Fibroblast of skin of back (primary cell): ENCODE measurements at regions not wholly inside any gene's neighbourhood (a gene's known extent, or its start where the extent isn't known, plus 50 kb on each side); places are given as distances from the start of the nearest gene placed in this dataset.

Source experiments
- DNase-seq: peaks from one replicate; pipeline ENCODE4 v3.0.0-alpha.2; 2013

GRCh38 chr20:60648556-60648955, 603.5 kb upstream of the CDH4 start:
- DNase-seq: no peak

DNA sequence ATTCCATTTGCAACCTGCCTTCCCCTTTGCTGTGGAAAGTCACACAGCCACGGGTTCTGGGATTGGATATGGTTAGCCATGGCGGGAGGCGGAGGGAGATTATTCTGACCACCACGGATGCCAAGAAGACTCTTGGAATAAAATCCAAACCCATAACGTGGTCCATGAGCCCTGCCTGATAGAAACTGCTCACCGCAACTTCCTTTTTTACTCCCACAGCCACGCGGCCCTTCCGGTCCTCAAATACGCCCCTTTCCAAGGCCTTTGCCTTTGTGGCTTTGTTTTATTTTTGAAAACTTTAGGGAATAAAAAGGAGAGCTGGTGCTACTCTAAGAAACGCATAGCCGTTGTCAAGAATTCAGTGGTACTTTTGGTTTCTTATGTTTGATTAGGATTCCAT, 602.5 kb upstream of the CDH4 start:
- no peak for DNase-seq

- no peak for DNase-seq
Measured at GRCh38 chr20:60650087-60650486, 602.0 kb upstream of the CDH4 start.

DNA sequence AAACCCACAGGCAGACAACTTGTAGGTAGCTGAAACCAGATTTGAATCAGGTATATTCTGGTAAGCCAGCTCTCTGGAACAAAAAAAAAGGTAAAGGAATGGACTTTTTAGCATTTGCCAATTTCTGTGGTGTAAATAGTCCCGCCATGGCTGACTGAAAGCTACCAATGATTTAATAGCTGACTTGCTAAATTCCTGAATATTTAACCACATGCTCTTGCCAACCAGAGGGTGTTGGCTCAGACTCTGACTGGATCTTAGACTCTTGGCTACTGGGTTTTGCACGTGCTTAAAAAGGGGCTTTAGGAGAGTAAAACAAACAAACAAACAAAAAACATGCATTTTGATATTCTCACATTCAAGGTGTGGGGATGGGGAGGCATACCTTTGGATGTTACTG, 600.0 kb upstream of the CDH4 start:
- no peak for DNase-seq

DNA sequence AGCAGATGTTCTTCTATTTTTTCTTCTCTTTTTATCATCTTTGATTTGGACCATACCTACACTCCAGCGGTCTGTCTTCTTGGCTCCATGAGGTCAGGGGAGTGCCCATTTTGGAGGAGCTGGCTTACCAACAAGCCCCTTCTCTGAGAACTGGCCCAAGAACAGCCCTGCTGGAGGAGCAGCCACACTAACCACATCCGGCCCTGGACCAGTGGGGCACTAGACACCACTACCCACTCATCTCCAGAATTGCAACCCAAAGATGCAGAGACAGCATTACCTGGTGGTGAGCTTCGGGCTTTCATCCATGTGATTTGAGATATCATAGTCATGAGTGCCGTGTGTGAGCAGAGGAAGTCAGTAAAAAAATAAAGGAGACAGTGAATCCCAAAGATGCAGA, 599.4 kb upstream of the CDH4 start:
- no peak for DNase-seq

- DNase-seq: no peak
Measured at GRCh38 chr20:60653111-60653845, 598.8 kb upstream of the CDH4 start.

DNA sequence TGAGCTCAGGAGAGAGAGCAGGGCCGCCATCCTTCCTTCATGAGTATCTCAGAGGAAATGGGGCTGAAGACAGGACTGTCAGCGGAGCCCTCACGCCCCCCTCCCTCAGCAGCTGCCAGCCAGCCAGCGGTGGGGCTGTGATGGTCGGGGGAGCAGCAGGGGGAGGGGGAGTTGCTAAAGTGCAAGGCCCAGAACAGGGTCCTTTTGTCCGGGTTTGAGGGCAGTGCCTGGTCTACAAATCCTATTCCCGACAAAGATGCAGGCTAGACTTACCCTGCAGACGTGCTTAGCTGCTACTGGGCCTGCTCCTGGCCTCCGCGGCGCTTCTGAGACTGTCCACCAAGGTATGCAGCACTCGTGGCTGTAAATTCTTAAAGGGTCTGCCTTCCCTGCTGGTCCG, 593.4 kb upstream of the CDH4 start:
- no peak for DNase-seq

- DNase-seq: no peak
Measured at GRCh38 chr20:60659240-60659639, 592.8 kb upstream of the CDH4 start.

DNA sequence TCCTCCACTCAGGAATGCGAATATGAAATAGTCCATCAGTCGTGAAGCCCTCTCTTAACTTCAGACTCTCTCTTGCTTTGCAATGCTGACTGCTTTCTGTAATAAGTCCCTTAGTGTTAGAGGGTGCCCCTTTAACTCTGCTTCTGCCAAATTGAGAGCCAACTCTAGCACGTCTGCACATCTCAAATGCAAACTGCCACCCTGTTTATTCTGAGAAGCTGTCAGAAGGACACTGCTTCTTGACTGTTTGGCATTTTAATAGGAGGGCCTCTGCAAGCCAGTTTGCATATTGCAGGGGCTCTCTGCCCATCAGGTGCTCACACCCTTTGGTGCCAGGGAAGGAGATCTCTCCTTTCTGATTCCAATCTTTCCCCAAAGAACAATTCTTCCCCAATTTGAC, 589.8 kb upstream of the CDH4 start:
- DNase-seq: no peak

GRCh38 chr20:60664106-60664505, 588.0 kb upstream of the CDH4 start:
- no peak for DNase-seq

- DNase-seq: no peak
Measured at GRCh38 chr20:60667641-60668040, 584.4 kb upstream of the CDH4 start.

DNA sequence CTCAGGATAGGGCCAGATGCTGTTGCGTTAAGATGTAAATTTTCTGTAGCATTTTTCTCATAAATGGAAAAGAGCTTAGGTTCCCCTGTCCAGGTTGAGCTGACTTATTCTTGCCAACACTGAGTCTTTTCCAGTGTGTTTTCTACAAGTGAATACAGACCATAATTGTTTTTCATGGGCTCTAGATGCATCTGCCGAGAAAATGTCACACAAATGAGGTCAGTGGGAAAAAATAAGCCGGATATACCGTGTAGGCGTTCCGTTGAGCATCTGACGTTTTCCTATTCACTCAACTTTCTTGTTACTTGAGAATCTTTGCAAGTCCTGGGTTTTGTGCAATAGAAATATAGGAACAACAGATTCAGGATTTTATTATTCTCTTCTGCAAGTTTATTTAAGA, 582.9 kb upstream of the CDH4 start:
- DNase-seq: no peak

DNA sequence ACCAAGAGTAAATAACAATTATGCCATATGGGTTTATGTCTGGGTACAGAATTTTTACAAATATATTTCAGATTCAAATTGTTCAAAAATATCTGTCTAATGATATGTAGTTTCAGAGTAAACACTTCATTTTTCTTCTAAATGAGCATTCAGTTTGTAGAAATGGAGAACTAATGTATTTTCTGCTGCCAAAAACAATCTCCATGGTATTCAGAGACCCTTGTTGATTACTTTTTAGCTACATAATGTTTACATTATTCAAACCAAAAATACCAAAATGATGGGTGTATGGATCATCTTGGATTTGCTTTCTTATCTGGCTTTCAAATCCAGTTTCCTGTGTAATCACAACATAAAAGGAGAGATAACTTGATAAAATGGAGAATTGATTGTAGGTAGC, 576.0 kb upstream of the CDH4 start:
- no peak for DNase-seq

DNA sequence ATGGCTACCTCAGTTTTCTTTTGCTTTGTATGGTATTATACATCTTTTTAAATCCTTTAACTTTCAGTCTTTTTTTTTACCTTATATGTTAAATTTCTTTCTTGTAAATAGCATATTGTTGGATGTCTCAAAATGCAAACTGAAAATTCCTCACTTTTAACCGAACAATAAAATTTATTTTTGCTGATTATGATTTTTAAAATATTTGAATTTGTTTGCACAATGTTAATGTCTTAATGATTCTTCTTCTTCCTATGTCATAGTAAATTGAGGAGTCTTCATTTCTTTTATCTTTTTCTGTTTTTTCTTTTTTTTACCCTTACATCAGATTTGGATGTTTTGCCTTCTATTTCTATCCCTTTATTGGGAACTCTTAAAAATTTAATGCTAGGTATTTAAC, 574.2 kb upstream of the CDH4 start:
- no peak for DNase-seq

- no peak for DNase-seq
Measured at GRCh38 chr20:60680554-60680953, 571.5 kb upstream of the CDH4 start.

- DNase-seq: no peak
Measured at GRCh38 chr20:60687213-60687612, 564.8 kb upstream of the CDH4 start.

GRCh38 chr20:60690771-60691170, 561.3 kb upstream of the CDH4 start:
- DNase-seq: no peak

GRCh38 chr20:60691966-60692615, 560.0 kb upstream of the CDH4 start:
- DNase-seq: no peak

DNA sequence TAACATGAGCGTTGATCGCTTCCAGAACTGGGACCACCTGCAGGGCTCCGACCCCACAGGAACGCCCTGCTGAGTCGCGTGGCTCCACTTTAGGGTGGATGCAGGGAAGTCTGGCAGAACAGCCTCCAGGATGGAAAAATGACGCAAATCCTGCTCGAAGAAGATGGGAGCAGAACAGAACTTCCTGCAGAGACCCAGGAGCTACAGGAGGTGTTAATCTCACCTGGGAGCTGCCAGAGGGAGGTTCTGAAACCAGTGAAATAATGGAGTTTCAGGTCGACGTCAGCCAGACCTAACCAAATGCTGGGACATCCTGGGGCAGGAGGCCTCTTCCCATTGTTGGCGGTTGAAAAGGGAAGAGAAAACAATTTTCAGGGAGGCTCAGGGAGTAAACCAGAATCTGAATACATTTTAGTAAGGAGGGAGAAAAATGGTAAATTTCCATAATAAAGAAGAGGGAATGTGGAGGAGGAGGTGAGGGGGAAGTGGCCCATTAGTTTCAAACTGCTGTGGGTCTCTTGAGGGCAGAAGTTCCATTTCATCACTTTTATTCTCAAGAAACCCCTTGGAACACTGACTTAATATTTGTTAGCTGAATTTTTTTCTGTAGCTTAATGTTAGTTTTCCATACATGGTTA, 558.4 kb upstream of the CDH4 start:
- no peak for DNase-seq

- peak; percentile 18 for DNase-seq
Measured at GRCh38 chr20:60694763-60695162, 557.3 kb upstream of the CDH4 start.

DNA sequence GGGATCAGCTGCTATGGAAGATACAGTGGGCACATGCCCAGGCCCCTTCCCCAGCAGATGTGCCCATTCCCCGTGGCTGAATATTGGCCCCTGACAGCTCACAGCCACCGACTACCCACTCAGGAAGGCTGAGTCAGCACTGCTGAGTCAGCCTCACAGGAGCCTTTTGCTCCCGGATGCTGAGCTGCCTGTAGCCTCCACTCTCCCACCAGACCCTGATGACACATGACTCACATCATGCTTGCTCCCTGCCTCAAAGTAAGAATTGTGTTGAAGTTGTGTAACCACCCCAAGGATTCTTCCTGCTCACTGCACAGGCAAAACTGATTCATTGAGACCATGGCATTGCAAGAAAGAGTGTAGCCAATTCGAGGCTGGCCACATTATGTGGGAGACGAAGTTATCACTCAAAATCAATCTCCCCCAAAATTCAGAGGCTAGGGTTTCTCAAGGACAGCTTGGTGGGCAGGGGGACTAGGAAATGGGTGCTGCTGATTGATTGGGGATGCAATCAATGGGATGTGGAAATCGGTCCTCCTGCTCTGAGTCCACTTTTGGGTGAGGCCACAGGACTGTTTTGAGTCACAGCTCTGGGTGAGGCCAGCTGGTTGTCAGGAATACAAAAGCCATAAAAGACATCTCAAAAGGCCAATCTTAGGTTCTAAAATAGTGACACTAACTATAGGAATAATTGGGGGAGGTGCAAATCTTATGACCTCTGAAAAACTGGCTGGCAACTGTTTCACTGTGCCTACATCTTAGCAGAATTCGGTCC, 556.6 kb upstream of the CDH4 start:
- DNase-seq: peak; percentile 82

DNA sequence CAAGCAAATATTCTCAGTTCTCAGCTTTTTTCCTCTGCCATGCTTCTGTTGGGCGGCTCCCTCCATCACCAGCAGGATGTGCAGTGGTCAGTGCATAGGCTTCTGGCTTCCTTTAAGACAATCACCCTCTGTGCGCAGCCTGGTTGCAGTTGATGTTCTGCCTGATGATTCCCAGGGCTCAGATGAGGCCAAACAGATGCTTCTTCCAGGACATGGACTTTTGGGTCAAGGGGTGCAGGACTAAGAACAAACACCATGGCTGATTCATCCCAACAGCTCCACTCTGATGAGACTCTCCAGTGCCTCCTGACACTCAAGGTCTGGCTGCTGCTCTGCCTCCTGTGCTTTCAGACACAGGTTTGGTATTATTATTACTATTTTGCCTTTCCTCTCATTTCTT, 554.8 kb upstream of the CDH4 start:
- DNase-seq: no peak

GRCh38 chr20:60700728-60701127, 551.3 kb upstream of the CDH4 start:
- no peak for DNase-seq
